ENCODE measurements at regions not wholly inside any gene's neighbourhood (a gene's known extent, or its start where the extent isn't known, plus 50 kb on each side); places are given as distances from the start of the nearest gene placed in this dataset.

DNA sequence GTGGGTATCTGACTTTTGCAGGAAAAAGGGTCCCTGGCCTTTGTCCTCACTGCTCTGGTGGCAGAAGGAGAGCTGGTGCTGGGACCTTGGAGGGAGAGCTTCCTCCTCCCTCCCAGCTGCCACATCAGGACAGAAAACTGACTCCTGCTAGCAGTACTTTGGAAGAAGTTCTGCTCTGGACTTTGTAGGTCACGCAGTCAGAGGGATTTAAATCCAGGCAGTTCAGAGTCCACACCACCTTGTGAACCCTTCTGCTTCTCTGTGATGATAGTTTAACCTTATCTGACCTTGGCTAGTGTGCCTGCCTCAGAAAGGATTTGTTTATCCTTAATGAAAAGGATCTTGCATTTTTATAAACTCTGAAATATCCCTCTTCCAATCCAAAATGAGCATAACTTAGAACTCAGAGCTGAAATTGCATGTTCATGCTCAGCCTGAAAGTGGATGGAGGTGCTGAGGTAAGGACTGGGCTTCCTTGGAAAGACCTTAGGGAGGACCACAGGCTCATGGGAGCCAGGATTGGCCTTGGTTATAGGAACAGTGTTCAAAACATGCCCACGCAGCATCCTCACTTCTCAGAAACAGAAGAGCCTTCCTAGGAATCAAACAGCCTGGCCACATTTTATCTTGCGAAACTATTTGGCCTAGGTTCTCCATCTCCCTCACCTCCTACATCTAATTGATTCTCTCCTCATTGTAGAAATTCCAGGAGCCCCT, 123.9 kb upstream of the SASH1 start:
- TF ChIP-seq, protein P1, sequence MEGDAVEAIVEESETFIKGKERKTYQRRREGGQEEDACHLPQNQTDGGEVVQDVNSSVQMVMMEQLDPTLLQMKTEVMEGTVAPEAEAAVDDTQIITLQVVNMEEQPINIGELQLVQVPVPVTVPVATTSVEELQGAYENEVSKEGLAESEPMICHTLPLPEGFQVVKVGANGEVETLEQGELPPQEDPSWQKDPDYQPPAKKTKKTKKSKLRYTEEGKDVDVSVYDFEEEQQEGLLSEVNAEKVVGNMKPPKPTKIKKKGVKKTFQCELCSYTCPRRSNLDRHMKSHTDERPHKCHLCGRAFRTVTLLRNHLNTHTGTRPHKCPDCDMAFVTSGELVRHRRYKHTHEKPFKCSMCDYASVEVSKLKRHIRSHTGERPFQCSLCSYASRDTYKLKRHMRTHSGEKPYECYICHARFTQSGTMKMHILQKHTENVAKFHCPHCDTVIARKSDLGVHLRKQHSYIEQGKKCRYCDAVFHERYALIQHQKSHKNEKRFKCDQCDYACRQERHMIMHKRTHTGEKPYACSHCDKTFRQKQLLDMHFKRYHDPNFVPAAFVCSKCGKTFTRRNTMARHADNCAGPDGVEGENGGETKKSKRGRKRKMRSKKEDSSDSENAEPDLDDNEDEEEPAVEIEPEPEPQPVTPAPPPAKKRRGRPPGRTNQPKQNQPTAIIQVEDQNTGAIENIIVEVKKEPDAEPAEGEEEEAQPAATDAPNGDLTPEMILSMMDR (IDR thresholded peaks at IDR 0.05; ENCODE audit: borderline replicate concordance, extremely low read depth, low read length, poor library complexity, severe bottlenecking) = no peak
- no peak for TF ChIP-seq EZH2 (IDR thresholded peaks at IDR 0.05; ENCODE audit: borderline replicate concordance, low read depth, low read length, severe bottlenecking)
